ENCODE measurements at regions not wholly inside any gene's neighbourhood (a gene's known extent, or its start where the extent isn't known, plus 50 kb on each side); places are given as distances from the start of the nearest gene placed in this dataset.
"Not testable (repeated sequence)": the region's sequence is repeated elsewhere in the genome, so short reads cannot be mapped to it uniquely, and the experiment has no call there.

- ChIA-PET CTCF (interaction anchor here (1.2 kb wide), 1 partner anchor 1812 kb away, joined by 4 read pairs; no protein-coding TSS in a partner anchor), POLR2A (no interaction called here)
- H3K4me1 Mint-ChIP-seq (ENCODE audit: low read depth): no peaks in the 10 kb centered on the region
- H3K27me3 Mint-ChIP-seq: no peaks in the 10 kb centered on the region
- no peaks in the 10 kb centered on the region for H3K36me3 Mint-ChIP-seq
- H3K4me3 Mint-ChIP-seq: no peak overlapping the region
- DNase-seq: no peak
- no peak overlapping the region for H3K27ac Mint-ChIP-seq
- intact Hi-C loops (cut with micrococcal nuclease): no loop called here
- no peaks in the 10 kb centered on the region for H3K9me3 Mint-ChIP-seq
Measured at GRCh38 chr12:84497819-84498218, 414.8 kb downstream of the SLC6A15 start.

DNA sequence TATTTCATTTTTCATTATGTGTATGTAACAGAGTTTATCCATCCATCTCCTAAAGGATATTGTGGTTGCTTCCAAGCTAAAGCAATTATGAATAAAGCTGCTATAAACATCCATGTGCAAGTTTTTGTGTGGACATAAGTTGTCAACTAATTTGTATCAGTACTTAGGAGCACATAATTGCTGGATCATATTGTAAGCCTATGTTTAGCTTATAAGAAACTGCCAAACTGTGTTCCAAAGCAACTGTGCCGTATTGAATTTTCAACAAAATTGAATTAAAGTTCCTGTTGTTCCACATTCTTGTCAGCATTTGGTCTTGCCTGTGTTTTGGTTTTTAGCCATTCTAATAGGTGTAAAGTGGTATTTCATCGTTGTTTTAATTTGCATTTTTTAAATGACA lies 416.9 kb downstream of the SLC6A15 start:
- no peak overlapping the region for H3K4me3 Mint-ChIP-seq
- no peaks in the 10 kb centered on the region for H3K9me3 Mint-ChIP-seq
- CTCF ChIA-PET: no interaction called here
- H3K4me1 Mint-ChIP-seq (ENCODE audit: low read depth): no peaks in the 10 kb centered on the region
- POLR2A ChIA-PET: no interaction called here
- no peaks in the 10 kb centered on the region for H3K27me3 Mint-ChIP-seq
- intact Hi-C loops (cut with micrococcal nuclease): no loop called here
- H3K36me3 Mint-ChIP-seq: no peaks in the 10 kb centered on the region
- no peak overlapping the region for H3K27ac Mint-ChIP-seq
- no peak for DNase-seq

- intact Hi-C loops (cut with micrococcal nuclease): no loop called here
- Mint-ChIP-seq H3K27me3 (no peaks in the 10 kb centered on the region), H3K27ac (no peak overlapping the region), H3K36me3 (no peaks in the 10 kb centered on the region), H3K4me1 (ENCODE audit: low read depth) (no peaks in the 10 kb centered on the region), H3K4me3 (no peak overlapping the region), H3K9me3 (no peaks in the 10 kb centered on the region)
- CTCF ChIA-PET: no interaction called here
- POLR2A ChIA-PET: no interaction called here
- no peak for DNase-seq
Measured at GRCh38 chr12:84492351-84492883, 420.2 kb downstream of the SLC6A15 start.

- Mint-ChIP-seq H3K36me3 (no peaks in the 10 kb centered on the region), H3K27ac (no peak overlapping the region), H3K27me3 (no peaks in the 10 kb centered on the region), H3K4me3 (no peak overlapping the region), H3K9me3 (peaks cover 2% of the 10 kb centered on the region), H3K4me1 (ENCODE audit: low read depth) (no peaks in the 10 kb centered on the region)
- ChIA-PET POLR2A (no interaction called here), CTCF (no interaction called here)
- intact Hi-C loops (cut with micrococcal nuclease): no loop called here
- no peak for DNase-seq
Measured at GRCh38 chr12:84484798-84485197, 427.8 kb downstream of the SLC6A15 start.

DNA sequence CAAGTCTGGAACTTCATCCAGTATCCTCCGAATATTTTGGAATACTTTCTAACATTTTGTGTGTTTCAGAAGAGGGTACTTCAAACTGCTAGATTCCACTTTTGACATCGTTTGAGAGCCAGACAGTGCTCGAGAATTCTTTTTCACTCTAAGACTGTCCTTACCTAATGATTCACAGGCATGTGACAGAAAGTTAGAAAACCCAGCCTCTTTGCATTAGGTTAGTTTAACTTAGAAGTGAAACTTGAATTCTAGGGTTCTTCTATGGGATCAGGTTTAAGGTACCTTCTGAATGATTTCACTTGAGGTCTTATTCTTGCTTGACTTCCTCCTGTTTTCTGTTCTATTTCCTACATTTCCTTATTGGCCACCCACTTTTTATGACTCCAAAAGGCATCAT lies 431.8 kb downstream of the SLC6A15 start:
- H3K4me1 Mint-ChIP-seq (ENCODE audit: low read depth): no peaks in the 10 kb centered on the region
- no peak for DNase-seq
- H3K9me3 Mint-ChIP-seq: peaks cover 3% of the 10 kb centered on the region
- H3K4me3 Mint-ChIP-seq: no peak overlapping the region
- CTCF ChIA-PET: no interaction called here
- no peaks in the 10 kb centered on the region for H3K27me3 Mint-ChIP-seq
- POLR2A ChIA-PET: no interaction called here
- intact Hi-C loops (cut with micrococcal nuclease): no loop called here
- no peaks in the 10 kb centered on the region for H3K36me3 Mint-ChIP-seq
- H3K27ac Mint-ChIP-seq: no peak overlapping the region

DNA sequence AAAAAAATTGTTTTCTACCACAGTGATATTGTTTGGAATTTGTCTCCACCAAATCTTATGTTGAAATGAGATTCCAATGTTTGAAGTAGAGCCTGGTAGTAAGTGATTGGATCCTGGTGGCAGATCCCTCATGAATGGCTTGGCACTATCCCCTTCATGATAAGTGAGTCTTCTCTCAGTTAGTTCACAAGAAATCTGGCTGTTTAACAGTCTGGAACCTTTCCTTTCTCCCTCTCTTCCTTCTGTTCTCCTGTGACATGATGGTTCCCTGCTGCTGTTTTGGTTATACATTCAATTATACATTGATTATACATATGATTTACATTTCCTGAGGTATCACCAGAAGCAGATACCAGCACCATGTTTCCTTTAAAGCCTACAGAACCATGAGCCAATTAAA lies 442.2 kb downstream of the SLC6A15 start:
- Mint-ChIP-seq H3K4me3 (no peak overlapping the region), H3K4me1 (ENCODE audit: low read depth) (no peaks in the 10 kb centered on the region), H3K9me3 (no peaks in the 10 kb centered on the region), H3K27ac (no peak overlapping the region), H3K36me3 (no peaks in the 10 kb centered on the region), H3K27me3 (no peaks in the 10 kb centered on the region)
- intact Hi-C loops (cut with micrococcal nuclease): no loop called here
- DNase-seq: no peak
- CTCF ChIA-PET: no interaction called here
- POLR2A ChIA-PET: no interaction called here

GRCh38 chr12:84464616-84465015 lies 448.0 kb downstream of the SLC6A15 start:
- no peak for DNase-seq
- POLR2A ChIA-PET: no interaction called here
- no peaks in the 10 kb centered on the region for H3K27me3 Mint-ChIP-seq
- H3K9me3 Mint-ChIP-seq: no peaks in the 10 kb centered on the region
- H3K4me3 Mint-ChIP-seq: no peak overlapping the region
- CTCF ChIA-PET: no interaction called here
- H3K36me3 Mint-ChIP-seq: no peaks in the 10 kb centered on the region
- H3K27ac Mint-ChIP-seq: no peak overlapping the region
- intact Hi-C loops (cut with micrococcal nuclease): no loop called here
- H3K4me1 Mint-ChIP-seq (ENCODE audit: low read depth): no peaks in the 10 kb centered on the region

DNA sequence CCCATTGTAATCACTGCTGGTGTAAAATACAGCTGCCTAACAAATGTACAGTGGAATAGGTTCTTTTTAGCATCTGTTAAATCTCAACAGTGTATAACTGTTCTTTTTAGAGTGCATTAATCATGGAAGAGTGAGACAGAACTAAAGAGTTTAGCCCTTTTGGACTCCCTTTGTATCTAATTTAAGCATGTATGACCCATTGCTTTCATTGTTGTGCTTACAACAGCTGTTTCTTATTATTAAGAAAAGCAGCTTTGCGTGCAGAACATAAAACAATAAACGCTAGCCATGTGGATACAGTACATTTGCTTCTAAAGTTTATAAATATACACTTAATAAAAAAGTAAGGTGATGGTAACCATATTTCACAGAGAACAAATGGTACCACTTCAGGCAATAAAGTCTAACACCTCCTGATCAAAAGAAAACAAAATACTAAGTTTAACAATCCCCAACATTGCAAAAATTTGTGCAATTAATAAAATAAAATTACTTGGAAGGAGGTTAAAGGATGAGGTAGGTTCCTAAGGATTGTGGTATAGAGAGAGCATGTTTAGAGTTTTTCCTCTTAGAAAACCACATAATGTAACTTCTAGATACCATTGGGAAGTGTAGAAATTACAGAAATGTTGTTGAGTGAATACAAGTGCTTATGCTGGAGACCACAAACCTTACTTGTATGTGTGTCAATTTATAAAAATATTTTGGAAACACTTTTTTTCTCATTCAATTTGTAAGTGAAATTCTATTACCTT lies 448.7 kb downstream of the SLC6A15 start:
- no peak for DNase-seq
- H3K4me3 Mint-ChIP-seq: no peak overlapping the region
- intact Hi-C loops (cut with micrococcal nuclease): no loop called here
- no peaks in the 10 kb centered on the region for H3K36me3 Mint-ChIP-seq
- H3K9me3 Mint-ChIP-seq: no peaks in the 10 kb centered on the region
- no peak overlapping the region for H3K27ac Mint-ChIP-seq
- CTCF ChIA-PET: no interaction called here
- no peaks in the 10 kb centered on the region for H3K4me1 Mint-ChIP-seq (ENCODE audit: low read depth)
- no peaks in the 10 kb centered on the region for H3K27me3 Mint-ChIP-seq
- POLR2A ChIA-PET: no interaction called here

DNA sequence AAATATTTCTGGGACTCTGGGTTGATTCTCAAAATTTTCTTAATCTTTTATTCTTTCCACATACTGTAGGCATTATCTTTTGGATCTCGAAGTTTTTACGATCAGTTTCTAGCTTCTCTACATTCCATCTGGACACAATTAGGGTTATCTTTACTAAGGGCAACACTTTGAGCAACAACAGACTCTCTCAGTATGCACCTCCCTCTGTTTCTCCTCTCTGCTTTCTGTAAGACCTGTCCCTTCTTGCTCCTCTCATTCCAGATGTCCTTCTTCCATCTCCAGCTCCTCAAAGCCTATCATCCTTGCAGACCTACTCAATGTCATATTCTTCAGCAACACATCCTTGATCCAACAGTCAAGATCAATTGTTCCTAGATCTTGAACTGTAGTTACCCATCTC lies 457.0 kb downstream of the SLC6A15 start:
- intact Hi-C loops (cut with micrococcal nuclease): no loop called here
- Mint-ChIP-seq H3K27ac (no peak overlapping the region), H3K4me1 (ENCODE audit: low read depth) (no peaks in the 10 kb centered on the region), H3K27me3 (no peaks in the 10 kb centered on the region), H3K9me3 (no peaks in the 10 kb centered on the region), H3K36me3 (no peaks in the 10 kb centered on the region), H3K4me3 (no peak overlapping the region)
- ChIA-PET CTCF (no interaction called here), POLR2A (no interaction called here)
- no peak for DNase-seq

DNA sequence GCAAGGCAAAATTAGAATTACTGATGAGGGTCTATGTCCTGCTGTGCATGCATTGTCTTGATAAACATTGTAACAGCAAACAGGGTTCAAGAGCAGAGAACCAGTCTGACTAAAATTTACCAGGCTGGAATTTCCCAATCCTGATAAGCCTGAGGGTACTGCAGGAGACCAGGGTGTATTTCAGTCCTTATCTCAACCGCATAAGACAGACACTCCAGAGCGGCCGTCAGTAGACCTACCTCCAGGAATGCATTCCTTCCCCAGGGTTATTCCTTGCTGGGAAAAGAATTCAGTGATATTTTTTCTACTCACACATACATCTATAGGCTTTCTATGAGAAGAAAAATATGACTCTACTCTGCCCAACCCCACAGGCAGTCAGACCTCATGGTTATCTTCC lies 466.1 kb downstream of the SLC6A15 start:
- H3K4me3 Mint-ChIP-seq; DNase-seq; H3K27me3 Mint-ChIP-seq; H3K4me1 Mint-ChIP-seq (ENCODE audit: low read depth); H3K36me3 Mint-ChIP-seq; POLR2A ChIA-PET; H3K9me3 Mint-ChIP-seq; intact Hi-C loops (cut with micrococcal nuclease); CTCF ChIA-PET; H3K27ac Mint-ChIP-seq: not testable (repeated sequence)

GRCh38 chr12:84436134-84436533 lies 476.5 kb downstream of the SLC6A15 start:
- no peak overlapping the region for H3K27ac Mint-ChIP-seq
- H3K4me1 Mint-ChIP-seq (ENCODE audit: low read depth): no peaks in the 10 kb centered on the region
- no peaks in the 10 kb centered on the region for H3K27me3 Mint-ChIP-seq
- ChIA-PET POLR2A (no interaction called here), CTCF (no interaction called here)
- no peaks in the 10 kb centered on the region for H3K9me3 Mint-ChIP-seq
- intact Hi-C loops (cut with micrococcal nuclease): no loop called here
- no peak overlapping the region for H3K4me3 Mint-ChIP-seq
- no peaks in the 10 kb centered on the region for H3K36me3 Mint-ChIP-seq
- no peak for DNase-seq

DNA sequence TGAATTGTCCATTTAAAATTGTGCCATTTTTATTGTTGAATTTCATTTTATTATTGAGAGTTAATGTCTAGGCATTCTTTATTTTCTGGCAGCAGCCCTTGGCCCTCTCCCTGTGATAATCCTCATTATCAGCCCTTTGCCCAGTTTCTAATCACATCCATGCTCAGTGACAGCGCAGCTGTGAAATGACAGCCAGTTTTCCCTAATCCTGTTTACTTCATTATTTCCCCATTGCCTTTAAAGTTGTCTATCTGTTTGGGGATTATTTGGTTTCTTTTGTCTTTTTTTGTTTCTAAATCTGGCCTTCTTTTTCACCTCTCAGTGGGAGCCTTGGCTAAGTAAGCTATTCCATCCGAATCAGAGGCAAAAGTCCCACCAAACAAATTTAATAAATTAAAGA lies 476.9 kb downstream of the SLC6A15 start:
- DNase-seq: no peak
- Mint-ChIP-seq H3K4me1 (ENCODE audit: low read depth) (no peaks in the 10 kb centered on the region), H3K27ac (no peak overlapping the region), H3K36me3 (no peaks in the 10 kb centered on the region), H3K4me3 (no peak overlapping the region), H3K27me3 (no peaks in the 10 kb centered on the region), H3K9me3 (no peaks in the 10 kb centered on the region)
- ChIA-PET POLR2A (no interaction called here), CTCF (no interaction called here)
- intact Hi-C loops (cut with micrococcal nuclease): no loop called here

GRCh38 chr12:84422340-84422739 lies 490.3 kb downstream of the SLC6A15 start:
- ChIA-PET CTCF (no interaction called here), POLR2A (no interaction called here)
- no peak for DNase-seq
- Mint-ChIP-seq H3K9me3 (no peaks in the 10 kb centered on the region), H3K36me3 (no peaks in the 10 kb centered on the region), H3K4me1 (ENCODE audit: low read depth) (no peaks in the 10 kb centered on the region), H3K27ac (no peak overlapping the region), H3K4me3 (no peak overlapping the region), H3K27me3 (no peaks in the 10 kb centered on the region)
- intact Hi-C loops (cut with micrococcal nuclease): no loop called here
